HG02763 (cell line): ENCODE measurements at regions not wholly inside any gene's neighbourhood (a gene's known extent, or its start where the extent isn't known, plus 50 kb on each side); places are given as distances from the start of the nearest gene placed in this dataset.

ENCODE experiments used
- ATAC-seq: cut with Tn5 transposase; IDR thresholded peaks from one replicate; pipeline ENCODE4 v1.9.1; 2021; ENCODE audit warnings: mild to moderate bottlenecking, moderate library complexity; ENCODE audit not compliant: unreplicated experiment

GRCh38 chr13:106660746-106661625 lies 93.0 kb upstream of the ARGLU1 start:
- no peak for ATAC-seq

- no peak for ATAC-seq
Observed at GRCh38 chr13:106657104-106657503, 89.2 kb upstream of the ARGLU1 start.

DNA sequence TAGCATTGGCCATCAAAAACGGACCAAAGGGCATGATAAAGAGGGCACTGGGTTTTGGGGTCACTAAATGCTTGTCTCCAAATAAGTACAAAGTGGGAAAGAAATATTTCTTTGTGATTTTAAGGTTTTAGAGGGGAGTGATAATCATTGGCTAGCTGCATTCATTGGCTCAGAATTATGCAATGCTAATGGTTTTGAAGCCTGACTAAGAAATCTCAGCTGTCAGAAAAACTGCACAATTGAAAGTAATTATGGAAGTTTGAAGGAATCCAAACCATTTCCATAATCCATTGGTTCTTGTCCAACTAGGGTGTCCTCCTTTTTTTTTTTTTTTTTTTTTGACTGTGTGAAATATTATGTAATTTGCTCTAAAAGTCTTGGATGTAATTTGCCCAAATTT lies 88.2 kb upstream of the ARGLU1 start:
- no peak for ATAC-seq

GRCh38 chr13:106651442-106651841 lies 83.5 kb upstream of the ARGLU1 start:
- ATAC-seq = no peak

- no peak for ATAC-seq
Observed at GRCh38 chr13:106650690-106651205, 82.8 kb upstream of the ARGLU1 start.

GRCh38 chr13:106649495-106649894 lies 81.6 kb upstream of the ARGLU1 start:
- no peak for ATAC-seq

- no peak for ATAC-seq
Observed at GRCh38 chr13:106640515-106640914, 72.6 kb upstream of the ARGLU1 start.

- ATAC-seq = no peak
Observed at GRCh38 chr13:106637519-106637918, 69.6 kb upstream of the ARGLU1 start.

DNA sequence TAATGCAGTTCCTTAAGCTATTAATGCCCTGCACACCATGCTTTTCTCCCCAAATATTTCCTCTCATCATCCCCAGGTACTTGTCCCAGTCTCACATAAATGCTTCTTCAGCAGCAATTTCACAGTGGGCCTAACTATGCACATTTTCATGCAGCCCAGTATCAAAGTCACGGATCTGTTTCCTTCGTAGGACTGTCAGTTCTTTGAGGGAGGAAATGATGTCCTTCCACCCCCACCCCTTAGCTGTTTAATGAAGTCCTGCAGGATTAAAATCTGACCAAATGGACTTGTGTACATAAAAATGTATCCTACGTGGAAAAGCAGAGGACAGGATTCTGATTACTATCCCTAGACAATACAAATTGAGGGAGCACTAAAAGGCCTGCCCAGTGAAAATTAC lies 68.6 kb upstream of the ARGLU1 start:
- ATAC-seq = no peak

DNA sequence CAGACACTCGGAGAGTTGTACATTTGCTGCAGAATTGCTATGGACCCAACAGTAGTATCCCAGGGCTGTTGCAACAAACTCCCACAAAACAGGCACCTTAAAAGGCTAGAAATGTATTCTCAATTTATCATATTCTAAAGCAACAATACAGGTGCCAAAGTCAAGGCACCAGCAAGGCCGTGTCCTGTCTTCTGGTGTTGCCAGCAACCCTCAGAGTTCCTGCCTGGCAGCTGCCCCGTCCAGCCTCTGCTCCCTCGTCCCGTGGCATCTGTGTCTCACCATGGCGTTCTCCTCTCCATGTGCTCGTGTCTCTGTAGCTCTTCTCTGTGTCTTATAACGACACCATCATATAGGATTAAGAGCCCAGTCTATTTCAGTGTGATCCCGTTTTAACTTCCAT lies 67.7 kb upstream of the ARGLU1 start:
- ATAC-seq = no peak

GRCh38 chr13:106633321-106633720 lies 65.4 kb upstream of the ARGLU1 start:
- ATAC-seq = no peak

DNA sequence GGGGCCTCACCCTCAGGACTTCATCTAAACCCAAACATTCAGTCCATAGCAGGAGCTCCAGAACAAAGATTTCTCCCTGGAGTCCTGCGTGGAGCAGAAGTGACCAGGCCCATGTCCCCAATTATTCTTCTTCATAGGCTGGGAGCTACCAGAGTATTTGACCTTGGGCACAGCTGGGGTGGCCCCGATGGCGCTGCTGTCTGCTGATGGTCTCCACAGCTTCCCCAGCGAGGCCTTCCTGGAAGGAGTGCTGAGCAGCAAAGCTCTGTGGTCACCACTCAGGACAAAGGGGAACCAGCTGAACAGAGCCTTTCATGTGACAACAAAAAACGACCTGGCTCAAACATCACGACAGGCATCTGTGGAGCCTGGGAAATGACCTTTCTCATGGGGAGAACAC lies 62.7 kb upstream of the ARGLU1 start:
- ATAC-seq = no peak

GRCh38 chr13:106630162-106630561 lies 62.2 kb upstream of the ARGLU1 start:
- ATAC-seq = no peak

GRCh38 chr13:106628936-106629659 lies 61.2 kb upstream of the ARGLU1 start:
- no peak for ATAC-seq

DNA sequence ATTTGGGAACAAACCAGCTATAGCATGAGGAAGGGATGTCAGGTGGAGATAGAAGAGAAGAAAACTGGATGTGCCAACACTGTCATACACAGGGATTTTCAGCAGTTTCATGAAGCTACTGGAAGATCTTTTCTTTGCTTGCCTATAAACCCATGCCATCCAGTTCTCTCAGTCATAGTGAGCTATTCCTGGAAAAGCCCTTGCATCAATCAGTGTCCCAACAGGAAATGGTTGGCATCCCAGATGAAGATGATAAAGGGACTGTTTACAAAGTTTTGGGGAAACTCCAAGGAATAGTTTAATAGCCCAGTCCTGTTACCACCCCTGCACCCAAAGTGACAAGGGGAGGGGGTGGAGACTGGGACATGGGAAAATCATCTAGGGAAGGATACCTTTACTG lies 58.5 kb upstream of the ARGLU1 start:
- ATAC-seq = no peak

DNA sequence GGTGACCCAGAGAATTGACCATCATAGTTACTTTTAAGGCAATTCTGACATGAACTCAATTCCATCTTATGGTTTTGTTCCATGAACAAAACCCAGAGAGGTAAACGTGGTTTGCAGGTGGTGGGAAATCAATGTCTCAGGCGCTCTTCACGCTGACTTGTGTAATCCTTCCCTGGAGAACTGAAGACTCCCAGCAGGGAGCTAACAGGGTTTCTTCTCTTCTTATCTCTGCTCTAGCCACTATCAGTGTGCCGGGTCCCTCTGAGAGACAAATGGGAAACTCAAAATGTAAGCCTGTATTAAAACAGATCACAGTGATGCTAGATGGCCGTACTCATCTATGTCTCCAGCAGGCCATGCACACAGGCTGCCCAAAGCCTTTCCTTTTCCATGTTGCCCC lies 57.6 kb upstream of the ARGLU1 start:
- no peak for ATAC-seq

GRCh38 chr13:106623799-106624460 lies 56.0 kb upstream of the ARGLU1 start:
- no peak for ATAC-seq

GRCh38 chr13:106621833-106622232 lies 53.9 kb upstream of the ARGLU1 start:
- no peak for ATAC-seq

DNA sequence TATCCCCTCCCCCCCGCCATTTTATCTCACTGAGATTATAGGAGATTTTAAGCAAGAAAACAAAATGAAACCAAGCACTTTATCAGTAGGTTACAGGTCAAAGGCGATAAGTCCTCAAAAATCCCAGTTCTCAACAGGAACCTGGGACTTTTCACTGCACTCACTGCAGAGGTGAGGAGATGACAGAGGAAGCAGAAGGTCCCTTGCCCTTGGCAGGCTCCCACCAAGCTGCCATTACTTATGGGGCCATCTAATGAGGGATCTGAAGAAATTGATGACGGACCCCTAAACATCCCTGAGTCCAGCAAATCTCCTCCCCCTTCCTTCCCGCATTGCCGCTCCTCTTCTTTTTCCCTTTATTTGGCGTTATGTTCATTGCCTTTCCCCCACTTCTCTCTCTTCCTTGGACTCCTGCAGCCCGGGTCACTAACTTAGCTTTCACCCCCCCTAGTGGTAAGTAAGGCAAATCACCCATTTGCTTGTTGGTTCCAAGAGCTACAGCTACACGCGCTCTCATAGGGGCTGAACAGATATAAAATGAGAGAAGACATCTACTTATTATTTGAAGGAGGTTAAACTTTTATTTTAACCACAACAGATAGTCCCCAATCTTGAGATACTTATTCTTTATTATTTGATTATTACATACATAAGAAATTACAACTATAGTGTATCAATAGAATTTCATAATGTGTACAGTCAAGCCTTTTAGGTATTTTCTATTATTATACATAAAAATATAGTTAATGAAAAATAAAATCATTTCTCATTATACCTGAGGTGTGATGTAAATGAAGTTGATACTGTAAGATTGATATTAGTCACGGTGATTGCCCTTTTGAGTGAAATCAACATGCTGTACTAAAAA lies 52.0 kb upstream of the ARGLU1 start:
- ATAC-seq = peak; percentile 99
